Hepatocyte (in vitro differentiated cells): ENCODE measurements at regions not wholly inside any gene's neighbourhood (a gene's known extent, or its start where the extent isn't known, plus 50 kb on each side); places are given as distances from the start of the nearest gene placed in this dataset.

ENCODE experiments used
- EZH2 ChIP-seq: fragments of 200-600 bp; sonication (generic); IDR thresholded peaks from 2 replicates; pipeline ENCODE4 v1.6.1; 2016; ENCODE audit warnings: antibody characterized with exemption, mild to moderate bottlenecking, borderline replicate concordance
- TF ChIP-seq, protein P1 (sequence below): fragments of 200-600 bp; sonication (generic); IDR thresholded peaks from 2 replicates; pipeline ENCODE4 v1.5.1; 2016; ENCODE audit warnings: antibody characterized with exemption, mild to moderate bottlenecking; ENCODE audit not compliant: poor library complexity

DNA sequence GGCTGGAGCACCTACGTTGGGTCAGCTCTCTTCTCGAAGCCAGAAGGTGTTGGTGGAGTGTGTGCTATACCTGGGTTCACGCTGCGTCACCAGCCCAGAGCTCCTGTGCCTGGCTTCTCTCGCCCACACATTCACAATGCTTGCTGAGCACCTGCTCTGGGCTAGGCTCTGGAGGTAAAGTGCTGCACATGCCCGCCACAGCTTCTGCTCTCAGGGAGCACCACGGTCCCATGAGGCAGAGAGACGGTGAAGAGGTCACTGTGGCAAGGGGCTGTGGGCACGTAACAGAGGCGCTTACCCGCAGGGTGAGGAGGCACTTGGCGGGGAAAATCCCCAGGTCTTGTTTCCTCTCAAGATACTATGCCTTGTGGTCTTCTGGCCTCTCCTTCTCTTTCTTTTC lies 174.2 kb downstream of the TEX29 start:
- no peak for TF ChIP-seq EZH2
- TF ChIP-seq, protein P1, sequence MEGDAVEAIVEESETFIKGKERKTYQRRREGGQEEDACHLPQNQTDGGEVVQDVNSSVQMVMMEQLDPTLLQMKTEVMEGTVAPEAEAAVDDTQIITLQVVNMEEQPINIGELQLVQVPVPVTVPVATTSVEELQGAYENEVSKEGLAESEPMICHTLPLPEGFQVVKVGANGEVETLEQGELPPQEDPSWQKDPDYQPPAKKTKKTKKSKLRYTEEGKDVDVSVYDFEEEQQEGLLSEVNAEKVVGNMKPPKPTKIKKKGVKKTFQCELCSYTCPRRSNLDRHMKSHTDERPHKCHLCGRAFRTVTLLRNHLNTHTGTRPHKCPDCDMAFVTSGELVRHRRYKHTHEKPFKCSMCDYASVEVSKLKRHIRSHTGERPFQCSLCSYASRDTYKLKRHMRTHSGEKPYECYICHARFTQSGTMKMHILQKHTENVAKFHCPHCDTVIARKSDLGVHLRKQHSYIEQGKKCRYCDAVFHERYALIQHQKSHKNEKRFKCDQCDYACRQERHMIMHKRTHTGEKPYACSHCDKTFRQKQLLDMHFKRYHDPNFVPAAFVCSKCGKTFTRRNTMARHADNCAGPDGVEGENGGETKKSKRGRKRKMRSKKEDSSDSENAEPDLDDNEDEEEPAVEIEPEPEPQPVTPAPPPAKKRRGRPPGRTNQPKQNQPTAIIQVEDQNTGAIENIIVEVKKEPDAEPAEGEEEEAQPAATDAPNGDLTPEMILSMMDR = no peak
